ENCODE measurements at regions not wholly inside any gene's neighbourhood (a gene's known extent, or its start where the extent isn't known, plus 50 kb on each side); places are given as distances from the start of the nearest gene placed in this dataset.

GRCh38 chr5:92581249-92581648 lies 999.8 kb downstream of the NR2F1-AS1 start:
- H2BK120ac ChIP-seq (ENCODE audit: insufficient read depth, low read length, poor library complexity): no peak overlapping the region
- no peak for DNase-seq
- no peak overlapping the region for H3K23ac ChIP-seq (ENCODE audit: low read length)
- no peak overlapping the region for H4K91ac ChIP-seq (ENCODE audit: low read depth, low read length)
- H3K79me1 ChIP-seq (ENCODE audit: low read length): no peaks in the 10 kb centered on the region
- no peak overlapping the region for H3K14ac ChIP-seq (ENCODE audit: low read length)
- H2AK5ac ChIP-seq (ENCODE audit: low read length): no peak overlapping the region
- no peak overlapping the region for H3K4me3 ChIP-seq (ENCODE audit: low read depth, low read length)
- H4K12ac ChIP-seq (ENCODE audit: low read depth, low read length): no peak overlapping the region
- H3K79me2 ChIP-seq (ENCODE audit: control insufficient read depth, insufficient read depth, low read length, poor library complexity): no peaks in the 10 kb centered on the region
- H3K9ac ChIP-seq (ENCODE audit: low read length): no peak overlapping the region
- H3K9me3 ChIP-seq (ENCODE audit: insufficient read depth, low read depth, low read length): no peaks in the 10 kb centered on the region
- H3K4me2 ChIP-seq (ENCODE audit: low read length): no peak overlapping the region
- H2AFZ ChIP-seq (ENCODE audit: insufficient read depth, low read length, poor library complexity): no peak overlapping the region
- no peaks in the 10 kb centered on the region for H3K36me3 ChIP-seq (ENCODE audit: control insufficient read depth in 1 of 2, insufficient read depth in 2 of 2, low read length in 2 of 2)
- no peak overlapping the region for H2BK12ac ChIP-seq (ENCODE audit: low read length)
- no peak overlapping the region for H3K18ac ChIP-seq (ENCODE audit: low read length)
- H3K4ac ChIP-seq (ENCODE audit: low read depth, low read length): no peak overlapping the region
- H3K27me3 ChIP-seq (ENCODE audit: insufficient read depth, low read length): no peaks in the 10 kb centered on the region
- H3K4me1 ChIP-seq (ENCODE audit: control insufficient read depth in 1 of 2, insufficient read depth in 2 of 2, low read length in 2 of 2): no peaks in the 10 kb centered on the region
- no peak overlapping the region for H4K8ac ChIP-seq (ENCODE audit: low read depth, low read length)
- no peak overlapping the region for H2BK5ac ChIP-seq (ENCODE audit: low read depth, low read length, poor library complexity)
- no peak overlapping the region for H3K27ac ChIP-seq (ENCODE audit: low read depth, low read length)

GRCh38 chr5:92580814-92581213 lies 1000.2 kb downstream of the NR2F1-AS1 start:
- no peak for DNase-seq
- no peaks in the 10 kb centered on the region for H3K9me3 ChIP-seq (ENCODE audit: insufficient read depth, low read depth, low read length)
- no peak overlapping the region for H3K9ac ChIP-seq (ENCODE audit: low read length)
- no CpG with 5 or more reads among the region's 2 CpGs for WGBS (ENCODE audit: extremely low coverage, insufficient coverage, insufficient read length)
- no peak overlapping the region for H4K12ac ChIP-seq (ENCODE audit: low read depth, low read length)
- no peak overlapping the region for H3K4ac ChIP-seq (ENCODE audit: low read depth, low read length)
- no peak overlapping the region for H4K8ac ChIP-seq (ENCODE audit: low read depth, low read length)
- no peak overlapping the region for H4K91ac ChIP-seq (ENCODE audit: low read depth, low read length)
- no peak overlapping the region for H3K18ac ChIP-seq (ENCODE audit: low read length)
- H2BK12ac ChIP-seq (ENCODE audit: low read length): no peak overlapping the region
- H3K23ac ChIP-seq (ENCODE audit: low read length): no peak overlapping the region
- no peak overlapping the region for H2BK5ac ChIP-seq (ENCODE audit: low read depth, low read length, poor library complexity)
- no peak overlapping the region for H2AK5ac ChIP-seq (ENCODE audit: low read length)
- no peak overlapping the region for H2BK120ac ChIP-seq (ENCODE audit: insufficient read depth, low read length, poor library complexity)
- no peaks in the 10 kb centered on the region for H3K4me1 ChIP-seq (ENCODE audit: control insufficient read depth in 1 of 2, insufficient read depth in 2 of 2, low read length in 2 of 2)
- no peaks in the 10 kb centered on the region for H3K79me2 ChIP-seq (ENCODE audit: control insufficient read depth, insufficient read depth, low read length, poor library complexity)
- H3K4me3 ChIP-seq (ENCODE audit: low read depth, low read length): no peak overlapping the region
- H3K79me1 ChIP-seq (ENCODE audit: low read length): no peaks in the 10 kb centered on the region
- H3K14ac ChIP-seq (ENCODE audit: low read length): no peak overlapping the region
- no peaks in the 10 kb centered on the region for H3K27me3 ChIP-seq (ENCODE audit: insufficient read depth, low read length)
- no peak overlapping the region for H2AFZ ChIP-seq (ENCODE audit: insufficient read depth, low read length, poor library complexity)
- no peak overlapping the region for H3K27ac ChIP-seq (ENCODE audit: low read depth, low read length)
- no peak overlapping the region for H3K4me2 ChIP-seq (ENCODE audit: low read length)
- no peaks in the 10 kb centered on the region for H3K36me3 ChIP-seq (ENCODE audit: control insufficient read depth in 1 of 2, insufficient read depth in 2 of 2, low read length in 2 of 2)

GRCh38 chr5:92574023-92574422 lies 1007.0 kb downstream of the NR2F1-AS1 start:
- Histone ChIP-seq H3K4me1 (ENCODE audit: control insufficient read depth in 1 of 2, insufficient read depth in 2 of 2, low read length in 2 of 2) (no peaks in the 10 kb centered on the region), H3K27me3 (ENCODE audit: insufficient read depth, low read length) (no peaks in the 10 kb centered on the region), H3K4me2 (ENCODE audit: low read length) (no peak overlapping the region), H3K23ac (ENCODE audit: low read length) (no peak overlapping the region), H3K27ac (ENCODE audit: low read depth, low read length) (no peak overlapping the region), H4K12ac (ENCODE audit: low read depth, low read length) (no peak overlapping the region), H3K14ac (ENCODE audit: low read length) (no peak overlapping the region), H2BK120ac (ENCODE audit: insufficient read depth, low read length, poor library complexity) (no peak overlapping the region), H3K36me3 (ENCODE audit: control insufficient read depth in 1 of 2, insufficient read depth in 2 of 2, low read length in 2 of 2) (no peaks in the 10 kb centered on the region), H2BK12ac (ENCODE audit: low read length) (no peak overlapping the region), H4K91ac (ENCODE audit: low read depth, low read length) (no peak overlapping the region), H2BK5ac (ENCODE audit: low read depth, low read length, poor library complexity) (no peak overlapping the region), H3K4me3 (ENCODE audit: low read depth, low read length) (no peak overlapping the region), H2AFZ (ENCODE audit: insufficient read depth, low read length, poor library complexity) (no peak overlapping the region), H3K9ac (ENCODE audit: low read length) (no peak overlapping the region), H3K18ac (ENCODE audit: low read length) (no peak overlapping the region), H3K4ac (ENCODE audit: low read depth, low read length) (no peak overlapping the region), H3K79me1 (ENCODE audit: low read length) (no peaks in the 10 kb centered on the region), H3K9me3 (ENCODE audit: insufficient read depth, low read depth, low read length) (no peaks in the 10 kb centered on the region), H3K79me2 (ENCODE audit: control insufficient read depth, insufficient read depth, low read length, poor library complexity) (no peaks in the 10 kb centered on the region), H2AK5ac (ENCODE audit: low read length) (no peak overlapping the region), H4K8ac (ENCODE audit: low read depth, low read length) (no peak overlapping the region)
- no CpG with 5 or more reads among the region's 3 CpGs for WGBS (ENCODE audit: extremely low coverage, insufficient coverage, insufficient read length)
- no peak for DNase-seq

- H3K79me2 ChIP-seq (ENCODE audit: control insufficient read depth, insufficient read depth, low read length, poor library complexity): no peaks in the 10 kb centered on the region
- H3K79me1 ChIP-seq (ENCODE audit: low read length): no peaks in the 10 kb centered on the region
- H3K9me3 ChIP-seq (ENCODE audit: insufficient read depth, low read depth, low read length): no peaks in the 10 kb centered on the region
- no peak overlapping the region for H3K4ac ChIP-seq (ENCODE audit: low read depth, low read length)
- H3K23ac ChIP-seq (ENCODE audit: low read length): no peak overlapping the region
- H3K27me3 ChIP-seq (ENCODE audit: insufficient read depth, low read length): no peaks in the 10 kb centered on the region
- H3K4me1 ChIP-seq (ENCODE audit: control insufficient read depth in 1 of 2, insufficient read depth in 2 of 2, low read length in 2 of 2): no peaks in the 10 kb centered on the region
- no peak overlapping the region for H2BK120ac ChIP-seq (ENCODE audit: insufficient read depth, low read length, poor library complexity)
- H3K4me2 ChIP-seq (ENCODE audit: low read length): no peak overlapping the region
- H4K8ac ChIP-seq (ENCODE audit: low read depth, low read length): no peak overlapping the region
- no peak overlapping the region for H3K14ac ChIP-seq (ENCODE audit: low read length)
- H3K36me3 ChIP-seq (ENCODE audit: control insufficient read depth in 1 of 2, insufficient read depth in 2 of 2, low read length in 2 of 2): no peaks in the 10 kb centered on the region
- H3K4me3 ChIP-seq (ENCODE audit: low read depth, low read length): no peak overlapping the region
- no peak overlapping the region for H2AK5ac ChIP-seq (ENCODE audit: low read length)
- no peak overlapping the region for H3K27ac ChIP-seq (ENCODE audit: low read depth, low read length)
- no peak overlapping the region for H3K18ac ChIP-seq (ENCODE audit: low read length)
- H3K9ac ChIP-seq (ENCODE audit: low read length): no peak overlapping the region
- WGBS (ENCODE audit: extremely low coverage, insufficient coverage, insufficient read length): no CpG with 5 or more reads among the region's 2 CpGs
- no peak overlapping the region for H4K12ac ChIP-seq (ENCODE audit: low read depth, low read length)
- H2AFZ ChIP-seq (ENCODE audit: insufficient read depth, low read length, poor library complexity): no peak overlapping the region
- DNase-seq: no peak
- no peak overlapping the region for H4K91ac ChIP-seq (ENCODE audit: low read depth, low read length)
- no peak overlapping the region for H2BK12ac ChIP-seq (ENCODE audit: low read length)
- H2BK5ac ChIP-seq (ENCODE audit: low read depth, low read length, poor library complexity): no peak overlapping the region
Measured at GRCh38 chr5:92568522-92568921, 1012.5 kb downstream of the NR2F1-AS1 start.
